Endothelial cell of umbilical vein (primary cell): ENCODE measurements at regions not wholly inside any gene's neighbourhood (a gene's known extent, or its start where the extent isn't known, plus 50 kb on each side); places are given as distances from the start of the nearest gene placed in this dataset.
"Not testable (repeated sequence)": the region's sequence is repeated elsewhere in the genome, so short reads cannot be mapped to it uniquely, and the experiment has no call there.

Experiments
- CTCF ChIP-seq, 2 donors: IDR thresholded peaks; 1 replicate in 1 of 2; 2 replicates in 1 of 2; pipeline ENCODE4 v1.5.1; 2011; ENCODE audit warnings: low read length in 2 of 2, mild to moderate bottlenecking in 2 of 2, moderate library complexity in 2 of 2, control low read depth in 1 of 2, inconsistent platforms in 1 of 2, low read depth in 1 of 2; ENCODE audit not compliant: insufficient read depth in 1 of 2; ENCODE audit errors: extremely low read depth in 1 of 2
- EZH2 ChIP-seq: IDR thresholded peaks from 2 replicates; pipeline ENCODE4 v1.6.1; 2012; ENCODE audit warnings: borderline replicate concordance, low read depth, mild to moderate bottlenecking, moderate library complexity, low read length, inconsistent platforms; ENCODE audit not compliant: severe bottlenecking
- GATA2 ChIP-seq: IDR thresholded peaks from 2 replicates; pipeline ENCODE4 v1.7.0; 2011; ENCODE audit warnings: low read depth, mild to moderate bottlenecking, moderate library complexity, mixed read lengths, low read length; ENCODE audit not compliant: insufficient read length, insufficient read depth
- JUN ChIP-seq: IDR thresholded peaks from 2 replicates; pipeline ENCODE4 v1.6.1; 2011; ENCODE audit warnings: borderline replicate concordance, low read depth; ENCODE audit not compliant: insufficient read length, insufficient read depth
- MAX ChIP-seq: IDR thresholded peaks from 2 replicates; pipeline ENCODE4 v1.6.1; 2011; ENCODE audit not compliant: insufficient read depth, insufficient read length
- POLR2A ChIP-seq: IDR thresholded peaks from 2 replicates; pipeline ENCODE4 v1.6.1; 2012; ENCODE audit warnings: low read depth, mild to moderate bottlenecking, control low read depth, low read length
- POLR2AphosphoS5 ChIP-seq: IDR thresholded peaks from 2 replicates; pipeline ENCODE4 v1.6.1; 2012; ENCODE audit warnings: low read depth, mild to moderate bottlenecking, control low read depth, low read length, moderate library complexity; ENCODE audit not compliant: insufficient read depth

- not testable (repeated sequence) for TF ChIP-seq CTCF (IDR thresholded peaks at IDR 0.05; ENCODE audit: extremely low read depth in 1 of 2, insufficient read depth in 1 of 2, low read depth in 1 of 2, low read length in 2 of 2); MAX; EZH2; POLR2AphosphoS5; POLR2A; JUN; GATA2
These were observed 51.3 kb upstream of the RIOK2 start for GRCh38 chr5:97234380-97234779.
